Activated CD8-positive, alpha-beta T cell treated with anti-CD3 and anti-CD28 coated beads for 36 hours (primary cell): ENCODE measurements at regions not wholly inside any gene's neighbourhood (a gene's known extent, or its start where the extent isn't known, plus 50 kb on each side); places are given as distances from the start of the nearest gene placed in this dataset.

Source experiments
- ATAC-seq: fragments of 200-7000 bp; cut with Tn5 transposase; one replicate; pipeline ENCODE4 v1.10.0; 2021; ENCODE audit warnings: mild to moderate bottlenecking, moderate library complexity
- CTCF ChIA-PET: fragments of 350-600 bp; sonication (Branson Sonifier 250); formaldehyde crosslinking; loops from one replicate; lab custom pipeline; 2021; ENCODE audit warnings: antibody characterized with exemption; lab: Charles Lee
- POLR2A ChIA-PET: fragments of 350-600 bp; sonication (Branson Sonifier 250); formaldehyde crosslinking; loops from one replicate; lab custom pipeline; 2021; ENCODE audit warnings: antibody characterized with exemption; lab: Charles Lee
- DNase-seq: peaks from one replicate; pipeline ENCODE4 v3.0.0-alpha.2; 2020
- H3K27ac Mint-ChIP-seq: one replicate; pipeline ENCODE4 v1.8.0; 2021; ENCODE audit warnings: mild to moderate bottlenecking, mixed read lengths
- H3K27me3 Mint-ChIP-seq: one replicate; pipeline ENCODE4 v1.8.0; 2021; ENCODE audit warnings: mixed read lengths
- H3K36me3 Mint-ChIP-seq: one replicate; pipeline ENCODE4 v1.8.0; 2021; ENCODE audit warnings: low read depth, mixed read lengths
- H3K4me1 Mint-ChIP-seq: one replicate; pipeline ENCODE4 v1.8.0; 2021; ENCODE audit warnings: low read depth, mixed read lengths
- H3K4me3 Mint-ChIP-seq: one replicate; pipeline ENCODE4 v1.8.0; 2021; ENCODE audit warnings: mild to moderate bottlenecking, moderate library complexity, mixed read lengths
- H3K9me3 Mint-ChIP-seq: one replicate; pipeline ENCODE4 v1.8.0; 2021; ENCODE audit warnings: mixed read lengths
- intact Hi-C: fragments of 100-400 bp; cut with micrococcal nuclease; formaldehyde crosslinking; loops from one replicate; pipeline ENCODE4 v1.10.0; 2022
- TF ChIP-seq, protein P1 (sequence below): fragments of 200-600 bp; IDR thresholded peaks from one replicate; pipeline ENCODE4 v1.8.0; 2022; ENCODE audit warnings: antibody characterized with exemption, mild to moderate bottlenecking

DNA sequence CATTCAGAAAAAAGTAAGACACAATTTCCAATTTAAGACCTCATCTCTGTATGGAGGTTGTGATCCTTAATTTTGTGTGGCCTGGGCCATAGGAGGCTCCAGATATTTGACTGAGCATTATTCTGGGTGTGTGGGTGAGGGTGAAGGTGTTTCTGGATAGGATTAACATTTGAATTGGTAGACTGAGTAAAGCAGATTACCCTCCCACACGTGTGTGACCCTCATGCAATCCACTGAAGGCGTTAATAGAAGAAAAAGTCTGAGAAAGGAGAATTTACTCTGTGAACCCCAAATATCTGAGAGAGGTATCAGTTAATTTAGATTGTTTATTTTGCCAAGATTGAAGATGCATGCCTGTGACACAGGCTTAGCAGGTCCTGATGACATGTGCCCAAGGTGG, 328.0 kb upstream of the POT1 start:
- Mint-ChIP-seq H3K4me1 (no peaks in the 10 kb centered on the region), H3K9me3 (no peaks in the 10 kb centered on the region), H3K27ac (no peak overlapping the region), H3K4me3 (no peak overlapping the region), H3K36me3 (no peaks in the 10 kb centered on the region), H3K27me3 (no peaks in the 10 kb centered on the region)
- ATAC-seq (no peak), DNase-seq (no peak)
- TF ChIP-seq, protein P1, sequence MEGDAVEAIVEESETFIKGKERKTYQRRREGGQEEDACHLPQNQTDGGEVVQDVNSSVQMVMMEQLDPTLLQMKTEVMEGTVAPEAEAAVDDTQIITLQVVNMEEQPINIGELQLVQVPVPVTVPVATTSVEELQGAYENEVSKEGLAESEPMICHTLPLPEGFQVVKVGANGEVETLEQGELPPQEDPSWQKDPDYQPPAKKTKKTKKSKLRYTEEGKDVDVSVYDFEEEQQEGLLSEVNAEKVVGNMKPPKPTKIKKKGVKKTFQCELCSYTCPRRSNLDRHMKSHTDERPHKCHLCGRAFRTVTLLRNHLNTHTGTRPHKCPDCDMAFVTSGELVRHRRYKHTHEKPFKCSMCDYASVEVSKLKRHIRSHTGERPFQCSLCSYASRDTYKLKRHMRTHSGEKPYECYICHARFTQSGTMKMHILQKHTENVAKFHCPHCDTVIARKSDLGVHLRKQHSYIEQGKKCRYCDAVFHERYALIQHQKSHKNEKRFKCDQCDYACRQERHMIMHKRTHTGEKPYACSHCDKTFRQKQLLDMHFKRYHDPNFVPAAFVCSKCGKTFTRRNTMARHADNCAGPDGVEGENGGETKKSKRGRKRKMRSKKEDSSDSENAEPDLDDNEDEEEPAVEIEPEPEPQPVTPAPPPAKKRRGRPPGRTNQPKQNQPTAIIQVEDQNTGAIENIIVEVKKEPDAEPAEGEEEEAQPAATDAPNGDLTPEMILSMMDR: no peak
- CTCF ChIA-PET: no interaction called here
- POLR2A ChIA-PET: no interaction called here
- intact Hi-C loops: no loop called here

DNA sequence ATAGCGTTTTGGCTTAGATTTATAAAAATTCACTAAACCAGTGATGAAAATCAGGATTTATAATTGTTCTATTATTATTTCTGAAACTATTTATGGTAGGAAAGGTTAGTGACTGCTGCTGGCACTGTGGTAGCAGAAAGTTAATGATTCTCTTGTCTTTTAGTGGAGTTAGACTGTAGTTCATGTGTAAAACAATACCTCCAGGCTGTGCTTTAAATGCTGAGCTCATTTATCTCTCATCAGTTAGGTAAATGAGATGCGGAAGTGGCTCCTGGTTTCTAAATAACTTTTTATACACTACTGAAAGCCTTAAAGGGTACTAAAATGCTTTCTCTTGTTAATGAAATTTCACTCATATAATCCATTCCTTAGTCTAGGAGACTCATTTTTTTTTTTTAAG, 326.8 kb upstream of the POT1 start:
- Mint-ChIP-seq H3K27ac (no peak overlapping the region), H3K27me3 (no peaks in the 10 kb centered on the region), H3K4me1 (no peaks in the 10 kb centered on the region), H3K36me3 (no peaks in the 10 kb centered on the region), H3K9me3 (no peaks in the 10 kb centered on the region), H3K4me3 (no peak overlapping the region)
- POLR2A ChIA-PET: no interaction called here
- intact Hi-C loops: no loop called here
- ATAC-seq (no peak), DNase-seq (no peak)
- TF ChIP-seq, protein P1: no peak
- CTCF ChIA-PET: no interaction called here

DNA sequence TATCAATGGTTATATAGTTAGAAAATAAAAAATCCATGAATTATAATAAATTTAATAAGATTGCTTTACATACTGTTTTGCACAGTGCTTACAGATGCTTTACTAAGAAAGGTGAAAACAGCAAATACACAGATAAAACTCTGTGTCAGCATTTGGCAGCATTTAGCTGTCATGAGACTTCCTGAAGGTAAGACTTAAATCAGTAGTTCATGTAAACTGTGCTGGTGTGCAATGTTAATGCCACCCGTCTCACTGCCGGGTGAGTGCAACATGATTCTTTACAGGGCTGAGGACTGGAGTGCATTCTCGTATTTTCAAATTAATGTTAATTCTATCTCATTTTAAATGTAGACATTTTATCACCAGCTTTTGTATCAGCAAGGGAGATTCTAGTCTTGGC, 326.2 kb upstream of the POT1 start:
- POLR2A ChIA-PET: no interaction called here
- CTCF ChIA-PET: no interaction called here
- H3K9me3 Mint-ChIP-seq: no peaks in the 10 kb centered on the region
- H3K4me3 Mint-ChIP-seq: no peak overlapping the region
- no peaks in the 10 kb centered on the region for H3K36me3 Mint-ChIP-seq
- TF ChIP-seq, protein P1: no peak
- H3K4me1 Mint-ChIP-seq: no peaks in the 10 kb centered on the region
- no peak for ATAC-seq
- no peak for DNase-seq
- no peak overlapping the region for H3K27ac Mint-ChIP-seq
- intact Hi-C loops: no loop called here
- no peaks in the 10 kb centered on the region for H3K27me3 Mint-ChIP-seq

DNA sequence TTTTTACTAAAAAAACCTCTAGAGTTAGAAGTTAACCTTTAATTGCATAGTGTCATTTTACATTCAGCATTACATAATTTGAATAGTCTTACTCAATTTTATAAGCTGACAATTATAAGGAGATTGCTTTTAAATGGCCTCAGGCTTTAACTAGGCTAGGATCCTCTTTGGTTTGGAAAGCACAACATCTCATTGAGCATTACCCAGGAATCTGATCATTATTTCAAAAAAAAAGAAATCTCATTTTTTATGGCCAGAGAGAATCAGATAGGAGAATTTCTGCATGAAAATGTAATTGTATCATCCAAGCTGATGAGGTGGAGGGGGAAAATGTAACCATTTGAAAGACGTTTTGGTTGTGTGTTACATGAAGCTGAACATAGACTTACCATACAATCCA, 324.9 kb upstream of the POT1 start:
- intact Hi-C loops: no loop called here

DNA sequence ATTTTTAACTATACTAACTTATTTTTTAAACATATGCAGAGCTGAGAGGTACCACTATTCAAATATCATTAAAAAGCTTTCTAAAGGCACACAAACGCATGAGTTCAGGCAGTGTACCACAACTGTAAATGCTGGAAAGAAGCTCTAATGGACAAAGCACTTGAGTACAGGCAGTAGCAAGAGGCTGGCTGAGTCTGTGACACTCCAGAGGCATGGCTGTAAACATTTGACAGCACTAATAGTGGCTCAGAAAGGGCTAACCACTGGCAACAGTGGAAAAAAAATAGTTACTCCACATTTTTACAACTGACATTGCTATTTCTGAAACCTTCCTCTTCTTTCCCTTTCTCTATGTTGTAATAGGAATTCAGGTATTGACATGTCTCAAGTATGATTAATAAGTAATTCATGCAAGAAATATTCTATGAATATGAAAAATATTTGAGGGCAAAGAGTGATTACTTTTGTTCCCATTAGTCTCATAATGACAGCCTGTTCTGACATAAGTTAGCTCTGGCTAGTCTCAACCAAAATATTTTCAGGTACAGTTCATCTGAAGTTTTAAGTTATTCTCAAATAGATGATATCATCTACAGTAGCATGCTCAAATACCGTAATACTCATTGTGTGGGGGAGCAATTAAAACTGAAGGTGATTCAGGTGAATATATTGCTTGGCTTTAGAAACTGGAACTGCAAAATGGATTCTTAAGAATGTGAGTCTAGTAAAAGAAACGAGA, 324.0 kb upstream of the POT1 start:
- ATAC-seq (no peak), DNase-seq (no peak)
- no peak overlapping the region for H3K27ac Mint-ChIP-seq
- H3K9me3 Mint-ChIP-seq: no peaks in the 10 kb centered on the region
- H3K4me3 Mint-ChIP-seq: no peak overlapping the region
- ChIA-PET CTCF (no interaction called here), POLR2A (no interaction called here)
- H3K4me1 Mint-ChIP-seq: no peaks in the 10 kb centered on the region
- H3K27me3 Mint-ChIP-seq: no peaks in the 10 kb centered on the region
- no peaks in the 10 kb centered on the region for H3K36me3 Mint-ChIP-seq
- TF ChIP-seq, protein P1: no peak
- intact Hi-C loops: no loop called here

More for the DNA sequence above, 324.9 kb upstream of the POT1 start:
- H3K27me3 Mint-ChIP-seq: no peaks in the 10 kb centered on the region
- ChIA-PET CTCF (no interaction called here), POLR2A (no interaction called here)
- no peak overlapping the region for H3K27ac Mint-ChIP-seq
- no peak for ATAC-seq
- DNase-seq: no peak
- TF ChIP-seq, protein P1: no peak
- no peaks in the 10 kb centered on the region for H3K36me3 Mint-ChIP-seq
- no peak overlapping the region for H3K4me3 Mint-ChIP-seq
- no peaks in the 10 kb centered on the region for H3K9me3 Mint-ChIP-seq
- H3K4me1 Mint-ChIP-seq: no peaks in the 10 kb centered on the region
